Activated CD4-positive, alpha-beta T cell treated with anti-CD3 and anti-CD28 coated beads, Interleukin-2, amount 50 U/mL, for 24 hours (primary cell): ENCODE measurements at regions not wholly inside any gene's neighbourhood (a gene's known extent, or its start where the extent isn't known, plus 50 kb on each side); places are given as distances from the start of the nearest gene placed in this dataset.

Experiments used
- DNase-seq, 2 donors: peaks; one replicate each; pipeline ENCODE4 v3.0.0-alpha.2; 2020; ENCODE audit warnings: low read depth in 1 of 2, low spot score in 1 of 2

DNA sequence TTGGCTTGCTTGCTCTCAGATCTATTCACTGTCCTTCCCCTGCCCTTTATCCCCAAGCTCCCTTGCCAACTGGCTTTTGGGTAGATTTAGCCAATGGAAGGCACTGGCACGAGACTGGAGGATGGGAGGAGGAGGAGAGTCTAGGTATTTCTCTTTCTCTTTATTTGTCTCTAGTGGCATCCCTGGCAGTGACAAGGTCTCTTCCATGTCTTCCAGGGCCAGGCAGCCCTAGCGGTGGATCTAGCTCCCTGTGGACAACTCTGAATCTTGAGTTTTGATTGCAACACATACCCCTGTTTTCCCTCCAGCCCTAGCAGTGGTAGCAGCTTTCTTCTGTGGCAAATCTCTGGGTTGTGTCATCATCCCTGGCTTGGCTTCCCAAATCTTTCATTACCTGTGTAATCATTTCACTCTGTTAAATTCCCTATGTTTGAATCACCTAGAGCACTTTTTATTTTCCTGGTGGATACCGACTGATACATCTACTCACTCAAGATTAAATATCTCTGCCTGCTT lies 171.1 kb upstream of the IRX6 start:
- DNase-seq: no peak

DNA sequence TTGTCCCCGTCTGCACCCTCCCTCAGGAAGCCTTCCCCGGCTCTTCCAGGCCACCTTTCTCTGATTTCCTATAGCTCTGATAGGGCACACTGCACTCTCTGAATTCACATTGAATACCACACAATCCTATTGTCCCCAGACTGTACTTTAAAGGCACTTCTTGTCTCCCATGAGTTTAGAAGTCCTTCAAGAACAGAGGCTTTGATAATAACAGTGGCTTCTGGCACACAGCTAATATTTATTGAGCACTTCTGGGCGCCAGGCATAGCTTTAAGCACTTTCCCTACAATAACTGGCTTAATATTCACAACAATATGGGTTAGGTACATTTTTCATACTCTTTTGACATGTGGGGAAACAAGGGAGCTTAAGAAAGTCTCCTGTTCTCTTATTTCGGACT lies 169.7 kb upstream of the IRX6 start:
- DNase-seq: no peak

DNA sequence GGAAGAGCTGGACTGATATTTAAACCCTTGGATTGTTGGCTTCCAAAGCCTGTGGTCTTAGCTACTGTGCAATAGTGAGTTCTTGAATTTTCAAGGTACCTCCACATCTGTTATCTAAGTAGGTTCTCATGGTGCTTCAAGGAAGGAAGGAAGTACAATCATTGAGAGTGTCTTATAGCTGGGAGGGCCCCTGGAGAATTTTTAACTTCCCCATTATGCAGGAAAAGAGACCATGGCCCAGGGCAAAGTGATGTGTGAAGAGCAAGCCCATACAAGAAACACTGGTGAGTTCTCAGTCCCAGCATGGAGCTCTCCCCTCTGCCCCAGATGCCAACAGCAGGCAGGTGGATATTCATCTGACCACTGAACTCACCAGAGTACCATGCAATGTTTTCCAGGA lies 169.0 kb upstream of the IRX6 start:
- DNase-seq: no peak

DNA sequence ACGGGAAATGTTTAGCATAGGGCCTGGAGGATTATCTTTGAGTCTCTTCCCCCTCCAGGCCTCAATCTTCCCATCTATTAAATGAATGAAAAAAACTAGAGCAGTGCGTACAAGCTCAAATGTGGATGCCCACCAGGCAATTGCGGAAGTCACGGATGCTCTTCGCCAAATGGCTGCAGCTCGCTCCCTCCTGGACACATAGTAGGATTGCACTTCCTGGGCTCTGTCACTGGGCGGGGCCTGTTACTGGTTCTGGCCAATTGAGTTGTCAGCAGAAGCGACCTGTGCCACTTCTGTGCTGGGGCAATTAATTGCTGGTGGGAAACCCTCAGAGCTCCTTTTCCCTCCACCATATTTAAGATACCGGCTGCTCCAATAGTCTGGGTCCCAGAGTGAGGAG lies 168.2 kb upstream of the IRX6 start:
- no peak for DNase-seq

DNA sequence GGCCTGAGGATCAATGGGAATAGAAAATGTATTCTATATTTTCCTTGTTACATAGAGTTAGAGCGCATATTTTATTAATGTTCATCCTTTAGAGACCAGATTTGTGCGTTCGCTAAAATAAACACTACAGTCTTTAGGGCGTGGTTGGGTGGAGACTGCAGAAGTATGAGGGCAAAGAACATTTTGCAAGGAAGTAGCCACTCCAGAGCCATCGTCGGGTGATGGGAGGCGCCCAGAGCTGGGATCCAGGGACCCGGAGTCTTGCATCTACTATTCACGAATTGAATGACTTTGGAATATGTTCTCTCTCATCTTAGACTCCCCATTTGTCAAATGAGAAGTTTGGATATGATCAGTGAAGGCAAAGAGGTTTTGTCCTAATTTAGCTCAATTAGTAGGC lies 154.2 kb upstream of the IRX6 start:
- no peak for DNase-seq

DNA sequence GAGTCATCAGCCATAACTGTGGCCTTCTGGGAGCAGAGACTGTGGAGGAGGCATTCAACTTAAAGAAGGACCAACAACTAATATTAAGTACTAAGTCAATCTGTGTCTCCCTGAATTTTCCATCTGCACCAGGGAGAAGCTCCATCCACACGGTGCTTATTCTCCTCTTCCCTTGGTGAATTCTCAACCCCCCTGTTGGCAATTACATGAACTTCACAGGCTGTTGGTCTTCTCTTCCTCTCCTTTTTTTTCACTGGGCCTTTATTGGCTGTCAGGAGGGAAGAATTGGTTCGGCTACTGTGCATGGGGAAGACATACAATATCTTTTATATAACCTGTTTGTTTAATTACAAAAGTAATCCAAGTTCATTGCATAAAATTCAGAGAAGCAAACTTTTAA lies 152.8 kb upstream of the IRX6 start:
- no peak for DNase-seq

DNA sequence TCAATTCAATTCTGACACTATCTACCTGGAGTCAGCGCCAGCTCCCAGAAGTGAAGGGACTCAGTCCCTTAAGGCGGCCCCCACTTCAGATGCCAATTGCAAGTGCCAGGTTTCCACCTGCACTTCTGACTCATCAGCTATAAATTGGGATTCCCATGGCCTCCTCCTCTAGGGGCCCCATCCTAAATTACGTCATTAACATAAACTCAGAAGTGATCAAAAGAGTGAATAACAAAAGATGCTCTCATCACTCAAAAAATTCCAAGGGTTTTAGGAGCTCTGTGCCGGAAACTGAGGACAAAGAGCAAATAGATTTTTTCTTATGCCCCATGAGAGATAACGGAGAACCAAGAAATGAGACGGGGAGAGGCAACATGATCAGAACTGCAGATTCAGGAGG lies 148.6 kb upstream of the IRX6 start:
- no peak for DNase-seq

DNA sequence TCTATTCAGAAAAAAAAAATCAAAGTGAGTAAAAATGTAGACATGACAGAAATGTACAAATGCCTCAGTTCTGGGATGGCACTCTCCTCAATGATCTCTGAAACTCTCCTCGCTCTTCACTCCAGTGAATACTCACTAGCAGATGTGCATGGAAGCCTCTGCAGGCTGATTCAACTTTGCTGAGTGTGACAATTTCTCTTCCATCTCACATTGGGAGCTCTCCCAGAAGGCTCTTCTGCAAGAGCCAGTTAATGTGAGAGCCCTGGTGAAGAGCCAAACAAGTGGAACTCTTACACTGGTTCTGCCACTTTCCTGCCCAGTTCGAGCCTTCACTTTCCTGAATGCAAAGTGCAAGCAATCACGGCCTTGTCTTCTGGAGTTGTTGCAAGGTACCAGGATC lies 147.1 kb upstream of the IRX6 start:
- no peak for DNase-seq

DNA sequence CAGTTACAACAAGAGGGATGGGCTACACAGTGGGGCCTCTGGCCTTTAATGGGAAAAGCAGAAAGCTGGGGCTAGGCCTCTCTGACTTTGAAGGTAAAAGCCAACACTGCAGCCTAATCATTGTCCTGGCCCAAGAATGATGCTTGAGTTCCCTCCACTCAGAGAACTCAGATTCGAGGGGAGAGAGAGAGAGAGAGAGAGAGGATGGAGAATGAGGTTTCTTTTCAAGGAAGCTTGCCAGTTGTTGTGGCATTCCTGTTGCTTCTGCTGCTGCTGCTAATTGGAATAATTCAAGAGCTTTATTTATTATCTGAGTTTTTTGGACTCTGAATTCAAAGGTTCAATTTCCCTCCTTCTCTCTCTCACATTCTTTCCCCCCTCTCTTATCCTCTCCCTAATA lies 144.6 kb upstream of the IRX6 start:
- no peak for DNase-seq

DNA sequence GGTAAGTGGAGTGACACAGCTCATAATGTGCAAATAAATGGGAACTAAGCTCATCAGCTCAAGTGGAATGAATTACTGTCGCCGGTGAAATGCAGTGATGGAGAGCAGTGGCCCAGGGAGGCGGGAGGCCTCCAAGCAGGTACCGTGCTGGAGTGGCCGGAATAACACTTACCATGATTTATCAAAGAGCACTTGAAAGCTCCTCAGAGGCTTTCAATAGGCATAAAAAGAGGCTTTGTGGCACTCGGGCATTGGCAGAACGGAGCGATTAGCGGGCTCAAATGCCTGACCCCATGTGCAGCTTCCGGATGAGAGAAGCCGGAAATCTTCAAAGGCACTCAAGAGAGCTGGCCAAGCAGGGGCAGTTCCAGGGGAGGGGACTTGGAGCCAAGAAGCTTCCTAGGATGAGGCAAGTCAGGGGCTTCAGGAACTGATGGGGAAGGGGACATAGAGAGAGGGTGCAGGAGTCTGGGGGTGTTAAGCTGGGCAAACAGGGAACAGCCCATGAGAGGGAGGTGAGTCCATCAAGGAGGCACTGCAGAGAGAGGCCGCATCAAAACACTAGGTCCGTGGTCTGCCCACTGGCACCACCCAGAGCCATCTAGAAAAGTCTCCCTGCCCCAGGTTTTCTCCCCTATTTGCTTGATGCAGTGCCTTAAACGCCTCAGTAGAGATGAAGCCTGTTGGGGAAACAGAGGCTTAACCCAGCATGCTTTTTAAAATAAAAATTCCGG lies 144.0 kb upstream of the IRX6 start:
- DNase-seq: no peak

DNA sequence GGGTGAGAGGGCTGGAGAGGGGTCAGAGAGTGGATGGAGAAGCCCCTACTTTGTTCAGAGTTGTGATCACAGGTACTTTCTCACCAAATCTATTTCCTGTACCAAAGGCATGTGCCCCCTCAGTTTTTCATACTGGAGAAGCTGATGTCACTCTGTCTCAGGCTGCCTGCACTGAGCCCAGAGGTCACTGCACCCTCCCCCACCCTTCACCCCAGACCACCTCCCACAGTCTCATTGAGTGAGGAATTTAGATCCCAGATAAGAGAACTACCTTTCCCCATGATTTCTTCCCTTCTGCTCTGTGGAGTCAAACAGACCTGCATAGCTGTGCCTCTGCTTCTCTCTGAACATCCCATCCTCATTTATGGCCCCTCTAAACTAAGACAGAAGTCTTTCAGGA lies 140.0 kb upstream of the IRX6 start:
- DNase-seq: no peak

DNA sequence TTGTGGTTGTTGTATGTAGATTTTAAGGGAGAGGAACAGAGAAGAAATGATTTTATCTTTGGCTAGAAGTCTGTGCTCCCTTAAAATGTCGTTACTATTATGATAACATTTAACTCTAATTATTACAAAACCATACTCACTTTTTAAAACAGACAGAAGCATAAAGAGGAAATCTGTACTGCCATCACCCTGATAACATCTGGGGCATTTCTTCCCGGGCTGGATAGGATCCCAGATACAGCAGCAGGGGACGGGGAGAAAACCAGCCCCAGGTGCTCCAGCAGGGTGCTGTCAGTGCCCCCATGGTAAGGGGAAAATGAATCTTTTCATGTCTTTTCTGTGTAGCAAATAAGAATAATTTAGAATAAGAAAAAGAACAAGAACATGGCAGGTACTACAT lies 139.4 kb upstream of the IRX6 start:
- DNase-seq: no peak

DNA sequence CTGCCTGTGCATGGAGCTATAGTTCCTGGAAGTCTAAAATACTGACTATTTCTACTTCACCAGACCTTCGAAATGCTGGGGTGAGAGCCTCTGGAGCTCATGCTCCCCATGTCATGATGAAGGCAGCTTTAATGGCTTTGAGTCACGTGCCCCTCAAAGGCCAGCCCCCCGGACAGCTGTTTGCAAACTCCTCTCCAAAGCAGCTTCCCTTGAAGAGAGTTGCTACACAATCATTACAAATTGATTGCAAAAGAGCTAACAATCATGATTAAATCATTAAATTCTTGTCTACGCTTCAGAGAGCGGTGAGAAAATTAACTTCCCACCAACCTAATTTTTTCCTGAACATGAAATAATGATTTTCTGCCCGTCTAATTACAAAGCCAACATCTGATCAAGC lies 134.8 kb upstream of the IRX6 start:
- DNase-seq: no peak

DNA sequence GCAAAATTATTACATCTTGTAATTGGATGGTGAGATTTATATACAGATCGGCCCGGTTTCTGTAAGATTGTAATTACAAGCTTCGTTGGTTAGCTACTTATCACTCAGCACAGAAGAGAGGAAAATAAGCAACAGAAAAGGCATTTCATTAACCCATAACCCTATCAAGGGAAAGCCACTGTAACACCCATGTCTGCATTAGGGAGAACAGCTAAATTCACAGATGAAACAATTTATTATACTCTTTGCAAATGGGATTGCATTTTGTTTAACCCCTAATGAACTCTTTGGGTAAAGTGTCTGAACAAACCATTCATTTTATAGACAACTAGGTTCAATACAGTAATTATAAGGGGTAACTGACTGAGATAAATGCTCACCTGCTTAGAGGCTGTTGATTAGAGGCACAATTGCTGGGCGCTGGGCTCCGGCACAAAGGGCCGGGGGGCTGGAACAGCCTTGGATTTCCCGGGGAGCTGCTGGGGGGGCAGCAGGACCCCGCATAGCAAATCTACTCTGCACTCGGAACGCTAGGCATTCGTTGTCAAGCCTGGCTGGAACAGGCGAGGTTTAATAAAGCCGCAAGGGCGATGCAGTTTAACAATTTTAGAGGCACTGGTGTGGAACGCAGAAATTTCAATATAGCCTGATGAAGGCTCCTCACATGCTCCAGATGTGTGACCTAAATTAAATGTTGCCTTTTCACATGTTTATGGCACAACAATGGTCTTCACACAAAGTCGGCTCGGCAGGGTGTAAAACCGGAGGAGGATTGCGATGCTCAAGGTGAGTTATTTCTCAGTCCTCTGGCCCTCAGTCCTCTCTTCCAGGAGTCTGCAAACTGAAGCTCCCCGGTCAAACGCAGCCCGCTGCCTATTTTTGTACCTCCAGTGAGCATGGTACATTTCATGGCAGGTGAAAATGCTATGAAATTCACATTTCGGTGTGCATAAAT lies 134.0 kb upstream of the IRX6 start:
- no peak for DNase-seq

DNA sequence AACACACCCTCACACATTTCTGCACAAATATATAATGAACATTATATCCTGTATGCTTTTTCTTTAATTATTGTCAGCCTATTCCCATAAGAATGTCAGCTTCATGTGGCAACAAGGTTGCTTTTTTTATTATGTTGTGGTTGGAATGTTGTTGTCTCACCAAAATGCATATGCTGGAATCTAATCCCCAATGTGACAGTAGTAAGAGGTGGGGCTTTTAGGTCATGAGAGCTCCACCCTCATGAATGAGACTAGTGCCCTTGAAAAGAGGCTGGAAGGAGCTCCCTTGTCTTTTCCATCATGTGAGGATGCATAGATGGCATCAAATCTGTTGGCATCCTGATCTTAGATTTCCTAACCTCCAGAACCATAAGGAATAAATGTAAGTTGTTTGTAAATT lies 131.3 kb upstream of the IRX6 start:
- no peak for DNase-seq

DNA sequence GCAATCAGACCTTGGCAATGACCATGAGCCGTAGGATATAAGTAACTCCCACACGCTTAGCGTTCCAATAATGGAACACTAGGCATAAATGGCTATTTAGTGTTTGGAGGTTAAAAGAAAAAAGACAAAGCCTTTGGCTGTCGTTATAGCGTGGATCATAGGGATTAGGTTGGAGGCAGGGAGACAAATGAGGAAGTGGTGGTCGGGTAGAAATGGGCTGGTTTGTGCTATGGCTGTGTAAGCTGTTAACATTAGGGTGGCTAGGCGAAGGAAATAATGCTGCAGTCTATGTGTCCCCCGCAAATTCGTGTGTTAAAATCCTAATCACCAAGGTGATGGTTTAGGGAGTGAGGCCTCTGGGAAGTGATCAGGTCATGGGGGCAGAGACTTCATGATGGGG lies 120.4 kb upstream of the IRX6 start:
- DNase-seq: no peak

DNA sequence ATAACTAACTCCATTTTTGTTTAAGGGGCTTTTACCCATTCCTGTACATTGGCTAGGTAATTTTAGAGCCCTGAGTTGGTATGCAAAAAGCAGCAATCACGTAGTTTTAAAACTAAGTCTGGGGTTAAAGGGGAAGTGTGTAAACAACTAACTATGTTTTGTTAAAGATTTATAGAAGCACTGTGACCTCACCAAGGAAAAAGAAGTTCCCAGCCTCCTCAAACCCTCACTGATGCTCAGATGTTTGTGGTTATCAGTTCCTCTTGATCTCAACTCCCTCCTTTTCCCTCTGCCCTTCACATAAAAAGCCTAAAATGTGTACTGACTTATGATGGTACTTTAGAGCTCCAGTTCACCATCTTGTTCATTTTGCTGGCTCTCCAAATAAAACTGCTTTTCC lies 119.9 kb upstream of the IRX6 start:
- DNase-seq: no peak

DNA sequence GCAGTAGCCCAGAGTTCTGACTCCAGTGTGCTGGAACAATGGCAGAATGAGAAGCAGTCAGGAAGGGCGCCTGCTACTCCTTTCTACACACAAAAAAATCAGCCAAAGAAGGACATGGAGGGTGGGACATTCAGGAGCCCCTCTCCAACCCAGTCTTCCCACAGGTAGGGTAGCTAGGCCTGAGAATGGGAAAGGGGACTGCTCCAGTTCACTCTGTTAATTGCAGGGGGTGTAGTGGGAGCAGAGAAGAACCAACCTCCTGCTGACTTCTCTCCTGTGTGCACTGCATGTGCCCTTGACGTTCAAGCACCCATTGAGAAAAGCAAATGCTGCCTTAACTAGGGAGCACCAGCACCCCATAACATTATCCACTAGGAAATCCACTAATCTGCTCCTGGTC lies 119.1 kb upstream of the IRX6 start:
- DNase-seq: no peak

DNA sequence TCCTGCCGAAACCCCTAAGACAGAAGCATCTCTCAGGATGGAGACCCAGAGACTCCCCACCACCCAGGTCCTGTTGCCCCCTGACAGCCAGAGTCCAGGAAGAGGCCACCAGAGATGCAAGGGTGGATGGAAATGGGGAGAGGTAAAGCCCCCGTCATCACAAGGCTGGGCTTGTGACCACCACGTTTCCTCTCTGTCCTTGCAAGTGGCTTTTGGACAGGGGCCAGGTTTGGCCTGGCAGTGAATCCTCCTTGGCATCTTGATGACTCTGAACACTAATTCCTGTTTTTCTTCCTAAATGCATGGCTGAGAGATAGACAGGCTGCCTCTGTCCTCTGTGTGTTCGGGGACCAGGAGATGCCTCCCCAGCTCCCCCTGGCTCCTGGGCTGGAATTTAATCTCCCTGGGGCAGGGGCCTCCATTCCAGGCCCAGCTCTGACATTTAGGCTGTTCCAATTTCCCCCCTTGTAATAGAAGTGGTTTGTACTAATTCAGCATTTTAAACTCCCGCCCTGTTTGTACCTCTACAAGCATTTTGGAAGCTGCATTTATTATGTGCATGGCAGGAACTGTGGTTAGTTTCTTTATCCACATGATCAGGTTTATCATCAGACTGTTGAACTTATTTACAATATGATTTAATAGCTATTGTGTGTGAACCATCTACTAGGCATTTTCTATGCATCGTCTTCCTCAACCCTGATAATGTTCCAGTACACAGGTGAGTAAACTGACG lies 116.1 kb upstream of the IRX6 start:
- no peak for DNase-seq

DNA sequence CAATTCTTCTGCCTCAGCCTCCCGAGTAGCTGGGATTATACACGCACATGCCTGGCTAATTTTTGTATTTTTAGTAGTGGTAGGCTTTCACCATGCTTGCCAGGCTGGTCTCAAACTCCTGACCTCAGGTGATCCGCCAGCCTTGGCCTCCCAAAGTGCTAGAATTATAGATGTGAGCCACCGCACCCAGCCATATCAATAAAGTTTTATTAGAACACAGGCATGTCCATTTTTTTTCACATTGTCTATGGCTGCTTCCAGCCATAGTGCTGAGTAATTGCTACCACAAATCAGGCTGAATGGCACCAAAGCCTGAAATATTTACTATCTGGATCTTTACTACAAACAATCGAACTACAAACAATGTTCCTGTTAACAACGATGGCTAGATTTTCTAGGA lies 114.4 kb upstream of the IRX6 start:
- no peak for DNase-seq

DNA sequence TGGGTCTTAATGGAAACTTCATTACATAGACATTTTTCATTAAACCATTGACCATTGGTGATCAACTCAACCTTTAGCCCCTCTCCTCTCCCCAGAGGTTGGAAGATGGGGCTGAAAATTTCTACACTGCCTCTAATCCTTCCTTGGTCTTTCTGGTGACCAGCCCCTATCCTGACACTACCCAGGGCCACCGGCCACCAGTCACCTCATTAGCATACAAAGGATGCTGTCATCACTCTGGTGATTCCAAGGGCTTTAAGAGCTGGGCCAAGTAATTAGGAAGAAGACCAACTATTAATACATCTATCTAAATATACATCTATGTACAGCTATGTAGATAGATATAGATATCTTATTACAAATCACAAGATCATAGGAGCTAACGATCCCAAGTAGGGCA lies 111.2 kb upstream of the IRX6 start:
- no peak for DNase-seq

DNA sequence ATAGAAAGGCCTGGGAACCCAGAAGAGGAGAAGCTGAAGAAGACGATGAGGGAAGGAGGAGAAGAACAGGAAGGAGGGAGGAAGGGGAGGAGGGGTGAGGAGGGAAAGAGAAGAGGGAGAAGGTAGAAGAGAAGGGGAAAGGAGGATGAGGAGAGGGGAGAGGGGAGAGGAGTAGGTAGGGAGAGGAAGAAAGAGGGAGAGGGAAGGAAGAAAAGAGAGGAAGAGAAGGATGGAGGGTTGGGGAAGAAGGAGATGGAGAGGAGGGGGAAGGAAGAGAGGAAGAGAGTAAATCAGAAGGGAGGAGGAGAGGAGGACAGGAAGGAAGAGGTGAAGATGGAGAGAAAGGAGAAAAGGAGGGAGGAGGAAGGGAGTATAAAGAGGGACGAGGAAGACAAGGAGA lies 109.6 kb upstream of the IRX6 start:
- DNase-seq: no peak
